ENCODE measurements at regions not wholly inside any gene's neighbourhood (a gene's known extent, or its start where the extent isn't known, plus 50 kb on each side); places are given as distances from the start of the nearest gene placed in this dataset.

DNA sequence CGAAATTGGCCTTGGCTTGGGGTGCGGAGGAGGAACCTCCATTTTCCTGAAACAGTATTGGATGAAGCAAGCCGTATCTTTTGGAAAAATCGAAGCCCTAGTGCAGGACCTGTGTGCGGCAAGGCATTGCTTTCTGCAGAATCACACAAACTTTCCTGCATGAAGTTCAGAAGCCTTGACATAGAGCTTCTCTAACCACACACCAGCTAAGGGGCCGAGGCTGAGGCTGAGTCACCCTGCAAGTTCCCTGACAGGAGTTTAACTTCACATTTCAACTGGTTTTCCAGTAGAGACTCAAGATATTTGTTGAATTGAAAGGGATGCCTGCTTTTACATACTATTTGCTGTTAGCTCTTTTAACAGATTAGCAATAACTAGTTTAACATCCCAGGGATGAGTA lies 67.8 kb downstream of the TCF20 start (continued):
- TF ChIP-seq, protein P1, sequence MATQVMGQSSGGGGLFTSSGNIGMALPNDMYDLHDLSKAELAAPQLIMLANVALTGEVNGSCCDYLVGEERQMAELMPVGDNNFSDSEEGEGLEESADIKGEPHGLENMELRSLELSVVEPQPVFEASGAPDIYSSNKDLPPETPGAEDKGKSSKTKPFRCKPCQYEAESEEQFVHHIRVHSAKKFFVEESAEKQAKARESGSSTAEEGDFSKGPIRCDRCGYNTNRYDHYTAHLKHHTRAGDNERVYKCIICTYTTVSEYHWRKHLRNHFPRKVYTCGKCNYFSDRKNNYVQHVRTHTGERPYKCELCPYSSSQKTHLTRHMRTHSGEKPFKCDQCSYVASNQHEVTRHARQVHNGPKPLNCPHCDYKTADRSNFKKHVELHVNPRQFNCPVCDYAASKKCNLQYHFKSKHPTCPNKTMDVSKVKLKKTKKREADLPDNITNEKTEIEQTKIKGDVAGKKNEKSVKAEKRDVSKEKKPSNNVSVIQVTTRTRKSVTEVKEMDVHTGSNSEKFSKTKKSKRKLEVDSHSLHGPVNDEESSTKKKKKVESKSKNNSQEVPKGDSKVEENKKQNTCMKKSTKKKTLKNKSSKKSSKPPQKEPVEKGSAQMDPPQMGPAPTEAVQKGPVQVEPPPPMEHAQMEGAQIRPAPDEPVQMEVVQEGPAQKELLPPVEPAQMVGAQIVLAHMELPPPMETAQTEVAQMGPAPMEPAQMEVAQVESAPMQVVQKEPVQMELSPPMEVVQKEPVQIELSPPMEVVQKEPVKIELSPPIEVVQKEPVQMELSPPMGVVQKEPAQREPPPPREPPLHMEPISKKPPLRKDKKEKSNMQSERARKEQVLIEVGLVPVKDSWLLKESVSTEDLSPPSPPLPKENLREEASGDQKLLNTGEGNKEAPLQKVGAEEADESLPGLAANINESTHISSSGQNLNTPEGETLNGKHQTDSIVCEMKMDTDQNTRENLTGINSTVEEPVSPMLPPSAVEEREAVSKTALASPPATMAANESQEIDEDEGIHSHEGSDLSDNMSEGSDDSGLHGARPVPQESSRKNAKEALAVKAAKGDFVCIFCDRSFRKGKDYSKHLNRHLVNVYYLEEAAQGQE (IDR thresholded peaks at IDR 0.05; ENCODE audit: low read depth) = no peak
- TF ChIP-seq, protein P2, sequence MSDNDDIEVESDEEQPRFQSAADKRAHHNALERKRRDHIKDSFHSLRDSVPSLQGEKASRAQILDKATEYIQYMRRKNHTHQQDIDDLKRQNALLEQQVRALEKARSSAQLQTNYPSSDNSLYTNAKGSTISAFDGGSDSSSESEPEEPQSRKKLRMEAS (IDR thresholded peaks at IDR 0.05) = no peak
- TF ChIP-seq EZH2 (IDR thresholded peaks at IDR 0.05) (no peak), SRF (IDR thresholded peaks at IDR 0.05; ENCODE audit: low read depth) (no peak)

DNA sequence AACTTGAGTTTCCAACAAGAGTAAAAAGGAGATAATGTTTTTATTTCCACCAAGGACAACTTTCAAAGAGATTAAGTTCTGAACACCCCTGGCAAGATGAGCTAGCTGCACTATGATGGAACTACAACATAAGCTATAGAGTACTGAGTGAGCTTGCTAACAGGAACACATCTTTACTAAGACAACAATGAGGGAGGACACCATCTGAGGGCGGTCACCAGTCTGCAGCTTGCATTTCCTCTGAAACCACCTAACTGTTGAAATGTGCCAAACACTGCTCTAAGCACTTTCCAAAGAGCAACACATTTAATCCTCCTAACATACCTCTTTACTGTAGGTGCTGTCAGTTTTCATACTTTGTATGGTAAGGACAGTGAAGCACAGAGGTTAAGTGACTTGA lies 68.4 kb downstream of the TCF20 start:
- ATAC-seq (no peak), DNase-seq (ENCODE audit: low read depth, low spot score) (no peak)
- Histone ChIP-seq H3K4me2 (ENCODE audit: low read length) (no peak overlapping the region), H3K79me2 (ENCODE audit: insufficient read depth, low read length) (peaks cover 97% of the 10 kb centered on the region), H3K9me2 (ENCODE audit: insufficient read depth) (no peaks in the 10 kb centered on the region), H3K27ac (ENCODE audit: low read depth, low read length) (no peak overlapping the region), H2AFZ (ENCODE audit: low read depth, low read length, poor library complexity, severe bottlenecking) (no peak overlapping the region), H3K4me1 (ENCODE audit: control insufficient read depth in 1 of 2, insufficient read depth in 2 of 2, low read length in 2 of 2) (no peaks in the 10 kb centered on the region), H3K36me3 (ENCODE audit: control insufficient read depth in 1 of 2, insufficient read depth in 2 of 2, low read length in 2 of 2) (0 out of 4 replicates have a peak, but pooled peaks cover 0 to 10% of the 10 kb centered on the region in 2 experiments), H4K20me1 (ENCODE audit: insufficient read depth) (peaks cover 4% of the 10 kb centered on the region; the same call in 1 of the 2 replicates), H3K4me3 (replicated peaks in 1 of 2; ENCODE audit: low read depth in 1 of 2, low read length in 2 of 2) (no peak overlapping the region), H3K27me3 (ENCODE audit: insufficient read depth, low read length) (no peaks in the 10 kb centered on the region), H3K9ac (ENCODE audit: low read length) (no peak overlapping the region), H3K9me3 (ENCODE audit: control insufficient read depth in 1 of 2, insufficient read depth in 1 of 2, low read depth in 1 of 2, low read length in 2 of 2) (peaks cover 0 to 7% of the 10 kb centered on the region in 2 experiments; a peak in 2 of 4 replicates)
- POLR2A ChIA-PET = no interaction called here
- CTCF ChIA-PET = no interaction called here
- no TSS peak for BruUV-seq (replicated peaks)
- RAD21 ChIA-PET (ENCODE audit: low non-redundant PET in 1 of 2, low total read pairs in 2 of 2, uncharacterized antibody in 2 of 2, unreplicated experiment in 2 of 2) = no interaction called here
- intact Hi-C loops (cut with micrococcal nuclease) = no loop called here
- TF ChIP-seq TCF7L2 (IDR thresholded peaks at IDR 0.05; ENCODE audit: borderline replicate concordance, extremely low read depth, insufficient read depth, insufficient read length) (no peak), SIN3A (IDR thresholded peaks at IDR 0.05; ENCODE audit: low read depth) (no peak), EGR1 (IDR thresholded peaks at IDR 0.05; ENCODE audit: low read depth) (no peak), RAD21 (IDR thresholded peaks at IDR 0.05; ENCODE audit: low read depth) (no peak), CBX3 (IDR thresholded peaks at IDR 0.05; ENCODE audit: low read depth) (no peak), YY1 (IDR thresholded peaks at IDR 0.05; ENCODE audit: extremely low read depth, insufficient replicate concordance, low read depth, low read length) (no peak), POLR2AphosphoS5 (IDR thresholded peaks at IDR 0.05; ENCODE audit: low read depth, low read length) (no peak), FOSL1 (IDR thresholded peaks at IDR 0.05; ENCODE audit: low read depth) (no peak), JUND (IDR thresholded peaks at IDR 0.05) (no peak), SP1 (IDR thresholded peaks at IDR 0.05; ENCODE audit: low read depth) (no peak), EZH2phosphoT487 (IDR thresholded peaks at IDR 0.05; ENCODE audit: borderline replicate concordance) (no peak), SRF (IDR thresholded peaks at IDR 0.05; ENCODE audit: low read depth) (no peak), ZFX (IDR thresholded peaks at IDR 0.05) (no peak), ELF1 (IDR thresholded peaks at IDR 0.05; ENCODE audit: borderline replicate concordance, low read depth) (no peak)
- TF ChIP-seq, protein P2 (IDR thresholded peaks at IDR 0.05) = no peak
- TF ChIP-seq, protein P3, sequence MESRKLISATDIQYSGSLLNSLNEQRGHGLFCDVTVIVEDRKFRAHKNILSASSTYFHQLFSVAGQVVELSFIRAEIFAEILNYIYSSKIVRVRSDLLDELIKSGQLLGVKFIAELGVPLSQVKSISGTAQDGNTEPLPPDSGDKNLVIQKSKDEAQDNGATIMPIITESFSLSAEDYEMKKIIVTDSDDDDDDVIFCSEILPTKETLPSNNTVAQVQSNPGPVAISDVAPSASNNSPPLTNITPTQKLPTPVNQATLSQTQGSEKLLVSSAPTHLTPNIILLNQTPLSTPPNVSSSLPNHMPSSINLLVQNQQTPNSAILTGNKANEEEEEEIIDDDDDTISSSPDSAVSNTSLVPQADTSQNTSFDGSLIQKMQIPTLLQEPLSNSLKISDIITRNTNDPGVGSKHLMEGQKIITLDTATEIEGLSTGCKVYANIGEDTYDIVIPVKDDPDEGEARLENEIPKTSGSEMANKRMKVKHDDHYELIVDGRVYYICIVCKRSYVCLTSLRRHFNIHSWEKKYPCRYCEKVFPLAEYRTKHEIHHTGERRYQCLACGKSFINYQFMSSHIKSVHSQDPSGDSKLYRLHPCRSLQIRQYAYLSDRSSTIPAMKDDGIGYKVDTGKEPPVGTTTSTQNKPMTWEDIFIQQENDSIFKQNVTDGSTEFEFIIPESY (IDR thresholded peaks at IDR 0.05; ENCODE audit: extremely low read depth, insufficient replicate concordance, low read length) = no peak
- TF ChIP-seq, protein P4, sequence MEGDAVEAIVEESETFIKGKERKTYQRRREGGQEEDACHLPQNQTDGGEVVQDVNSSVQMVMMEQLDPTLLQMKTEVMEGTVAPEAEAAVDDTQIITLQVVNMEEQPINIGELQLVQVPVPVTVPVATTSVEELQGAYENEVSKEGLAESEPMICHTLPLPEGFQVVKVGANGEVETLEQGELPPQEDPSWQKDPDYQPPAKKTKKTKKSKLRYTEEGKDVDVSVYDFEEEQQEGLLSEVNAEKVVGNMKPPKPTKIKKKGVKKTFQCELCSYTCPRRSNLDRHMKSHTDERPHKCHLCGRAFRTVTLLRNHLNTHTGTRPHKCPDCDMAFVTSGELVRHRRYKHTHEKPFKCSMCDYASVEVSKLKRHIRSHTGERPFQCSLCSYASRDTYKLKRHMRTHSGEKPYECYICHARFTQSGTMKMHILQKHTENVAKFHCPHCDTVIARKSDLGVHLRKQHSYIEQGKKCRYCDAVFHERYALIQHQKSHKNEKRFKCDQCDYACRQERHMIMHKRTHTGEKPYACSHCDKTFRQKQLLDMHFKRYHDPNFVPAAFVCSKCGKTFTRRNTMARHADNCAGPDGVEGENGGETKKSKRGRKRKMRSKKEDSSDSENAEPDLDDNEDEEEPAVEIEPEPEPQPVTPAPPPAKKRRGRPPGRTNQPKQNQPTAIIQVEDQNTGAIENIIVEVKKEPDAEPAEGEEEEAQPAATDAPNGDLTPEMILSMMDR (IDR thresholded peaks at IDR 0.05 in 2 of 3, conservative IDR thresholded peaks at IDR 0.05 in 1 of 3; ENCODE audit: borderline replicate concordance in 1 of 3, insufficient read depth in 1 of 3, low read depth in 2 of 3, low read length in 2 of 3) = no peak

Data from HCT116 (cell line).